Stimulated activated CD4-positive, alpha-beta T cell treated with anti-CD3 and anti-CD28 coated beads, Interleukin-2, amount 100 ng/mL, for 48 hours (primary cell): ENCODE measurements at regions not wholly inside any gene's neighbourhood (a gene's known extent, or its start where the extent isn't known, plus 50 kb on each side); places are given as distances from the start of the nearest gene placed in this dataset.
"Not testable (repeated sequence)": the region's sequence is repeated elsewhere in the genome, so short reads cannot be mapped to it uniquely, and the experiment has no call there.

Experiments
- DNase-seq, 2 donors: peaks; one replicate each; pipeline ENCODE4 v3.0.0-alpha.2; 2020

- no peak for DNase-seq
Observed at GRCh38 chr14:56422703-56423213, 156.8 kb upstream of the TMEM260 start.

GRCh38 chr14:56423544-56423943, 156.1 kb upstream of the TMEM260 start:
- no peak for DNase-seq

DNA sequence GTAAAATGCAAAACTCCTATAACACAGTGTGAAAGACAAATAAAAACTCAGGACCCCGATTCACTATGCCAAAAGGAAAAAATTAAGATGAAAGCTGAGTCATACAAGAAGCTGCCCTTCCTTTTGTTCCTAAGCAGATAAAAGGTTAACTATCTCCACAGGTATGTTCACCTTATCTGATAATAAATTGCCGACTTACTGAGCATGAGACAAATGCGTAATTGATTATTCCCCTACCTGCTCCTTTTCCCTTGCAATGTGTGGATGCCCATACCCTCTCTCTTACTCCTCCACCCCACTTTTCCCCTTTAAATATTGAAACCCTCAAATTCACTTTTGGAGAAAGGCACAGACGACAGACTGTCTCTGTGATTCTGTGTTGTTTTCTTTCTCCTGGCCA, 148.6 kb upstream of the TMEM260 start:
- no peak for DNase-seq

- DNase-seq = no peak
Observed at GRCh38 chr14:56449670-56450213, 129.9 kb upstream of the TMEM260 start.

DNA sequence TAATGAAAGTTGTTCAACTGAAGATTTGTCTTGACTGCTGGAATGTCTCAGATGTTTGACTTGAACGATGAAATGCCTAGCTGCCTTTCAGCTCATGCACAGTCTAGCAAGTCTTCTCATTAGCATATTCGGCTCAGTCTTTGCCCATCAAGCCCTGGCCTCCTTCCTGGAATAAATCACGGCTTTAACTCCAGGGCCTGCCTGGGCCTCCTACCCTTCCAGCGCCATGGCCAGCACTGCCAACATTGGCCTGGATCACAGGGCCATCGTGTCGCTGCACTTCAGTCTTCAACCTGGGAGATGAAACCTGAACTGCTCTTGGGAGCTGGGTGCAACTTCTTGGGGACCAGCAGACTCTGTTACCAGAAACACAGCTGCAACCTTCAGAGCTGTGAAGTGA, 126.7 kb upstream of the TMEM260 start:
- DNase-seq = no peak

DNA sequence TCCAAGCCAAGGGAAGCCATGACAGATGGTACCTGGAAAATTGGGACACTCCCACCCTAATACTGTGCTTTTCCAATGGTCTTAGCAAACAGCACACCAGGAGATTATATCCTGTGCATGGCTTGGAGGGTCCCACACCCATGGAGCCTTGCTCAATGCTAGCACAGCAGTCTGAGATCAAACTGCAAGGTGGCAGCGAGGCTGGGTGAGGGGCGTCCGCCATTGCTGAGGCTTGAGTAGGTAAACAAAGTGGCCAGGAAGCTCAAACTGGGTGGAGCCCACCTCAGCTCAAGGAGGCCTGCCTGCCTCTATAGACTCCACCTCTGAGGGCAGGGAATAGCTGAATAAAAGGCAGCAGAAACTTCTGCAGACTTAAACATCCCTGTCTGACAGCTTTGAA, 124.9 kb upstream of the TMEM260 start:
- not testable (repeated sequence) for DNase-seq

GRCh38 chr14:56460469-56460868, 119.1 kb upstream of the TMEM260 start:
- no peak for DNase-seq

- no peak for DNase-seq
Observed at GRCh38 chr14:56461276-56462275, 118.0 kb upstream of the TMEM260 start.

DNA sequence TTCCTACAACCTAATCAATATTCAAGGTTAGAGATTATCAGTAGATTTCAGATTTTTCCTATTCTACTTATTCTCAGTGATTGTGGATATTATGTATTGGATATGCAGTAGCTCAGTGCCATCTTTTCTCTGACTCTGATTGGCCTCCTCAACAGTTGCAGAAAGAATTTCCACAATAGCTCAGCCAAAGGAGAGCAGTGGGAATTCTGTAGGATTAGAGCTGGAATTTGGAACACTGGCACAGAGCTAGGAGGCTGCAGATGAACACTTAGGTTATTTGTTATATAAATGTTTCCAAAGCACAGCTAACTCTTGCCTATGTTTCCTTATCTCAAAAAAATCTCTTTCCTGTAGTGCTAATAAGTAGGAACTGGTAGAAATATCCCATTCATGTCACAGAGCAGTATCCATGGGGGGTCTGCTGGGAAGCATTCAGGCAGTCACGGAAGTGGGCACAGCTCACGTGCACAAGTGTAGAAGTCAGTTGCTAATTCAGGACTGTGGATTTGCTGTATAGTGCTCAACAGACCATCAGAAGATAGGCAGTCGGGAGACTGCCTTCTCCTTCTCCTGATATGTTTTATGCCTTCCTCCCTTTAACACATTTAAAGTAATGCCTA, 116.2 kb upstream of the TMEM260 start:
- DNase-seq = no peak

DNA sequence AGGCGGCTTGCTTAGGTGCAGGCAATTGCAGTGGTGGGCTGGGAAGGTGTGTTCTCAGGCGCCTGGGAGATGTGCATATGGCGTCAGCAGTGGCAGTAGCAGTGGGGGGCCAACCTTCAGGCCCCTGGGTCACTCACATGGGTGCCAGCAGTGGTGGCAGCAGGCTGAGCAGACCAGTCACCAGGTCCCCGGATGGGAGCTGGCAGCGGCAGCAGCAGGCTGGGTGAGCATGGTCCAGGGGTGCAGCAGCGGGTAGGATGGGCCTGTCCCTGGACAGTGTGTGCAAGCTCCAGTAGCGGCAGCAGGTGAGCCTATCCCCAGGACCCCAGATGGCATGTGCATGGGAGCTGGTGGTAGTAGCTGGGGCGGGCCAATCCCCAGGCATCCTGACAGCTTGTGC, 108.5 kb upstream of the TMEM260 start:
- DNase-seq = no peak

DNA sequence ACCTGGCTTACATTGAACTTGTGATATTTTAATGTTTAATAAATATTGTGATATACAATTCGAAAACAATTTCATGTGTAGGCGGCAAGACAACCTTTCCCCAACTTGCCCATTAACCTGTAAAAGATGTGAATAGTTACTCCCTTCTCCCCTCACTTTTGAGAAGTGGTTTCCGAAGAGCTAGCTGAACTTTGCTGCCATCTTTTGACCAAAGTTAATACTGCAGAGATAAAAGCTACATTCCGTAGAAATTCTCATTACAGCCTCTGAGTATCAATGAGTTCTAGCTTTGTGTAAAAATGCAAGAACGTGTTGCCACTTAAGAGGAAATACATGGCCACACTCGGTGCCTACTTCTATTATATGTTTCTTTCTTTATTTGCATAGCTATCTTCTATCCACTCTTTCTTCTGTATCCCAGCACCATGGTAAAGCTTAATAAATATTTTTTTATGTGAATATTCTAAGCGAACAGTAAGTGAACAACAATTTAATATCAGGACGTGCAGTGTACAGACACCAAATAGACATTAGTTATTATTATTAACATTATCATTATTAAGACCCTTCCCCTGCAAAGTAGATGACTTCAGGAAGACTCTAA, 105.1 kb upstream of the TMEM260 start:
- peak in 1 of 2 donors; percentile 9 for DNase-seq

DNA sequence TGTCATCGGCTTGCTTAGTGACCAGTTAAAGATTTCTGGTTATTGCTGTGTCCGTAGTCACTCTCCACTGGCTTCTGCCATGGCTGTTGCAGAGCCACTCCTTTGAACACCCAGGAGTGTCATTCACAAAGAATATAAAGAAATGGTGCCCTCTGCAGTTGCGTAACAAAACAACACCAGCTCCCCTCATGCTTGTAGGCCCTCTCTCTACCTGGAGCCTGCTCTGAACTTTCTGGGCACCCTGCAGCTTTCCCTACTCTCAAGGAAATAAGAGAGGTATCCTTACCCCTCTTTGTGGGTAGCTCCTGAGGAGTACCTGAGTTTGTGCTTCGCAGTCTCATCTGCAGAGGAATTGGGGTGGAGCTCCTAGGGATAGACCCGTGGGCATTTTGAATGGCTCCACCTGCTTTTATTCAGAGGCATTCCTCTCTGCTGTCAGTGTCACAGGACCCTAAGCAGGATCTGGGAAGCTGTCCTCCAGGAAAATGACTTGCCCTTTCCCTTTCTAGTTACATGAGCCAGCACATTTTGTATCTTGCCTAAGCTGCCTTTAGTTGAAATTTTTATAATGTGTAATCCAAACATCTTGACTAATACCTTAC, 97.2 kb upstream of the TMEM260 start:
- DNase-seq = no peak

GRCh38 chr14:56487090-56487667, 92.4 kb upstream of the TMEM260 start:
- no peak for DNase-seq

DNA sequence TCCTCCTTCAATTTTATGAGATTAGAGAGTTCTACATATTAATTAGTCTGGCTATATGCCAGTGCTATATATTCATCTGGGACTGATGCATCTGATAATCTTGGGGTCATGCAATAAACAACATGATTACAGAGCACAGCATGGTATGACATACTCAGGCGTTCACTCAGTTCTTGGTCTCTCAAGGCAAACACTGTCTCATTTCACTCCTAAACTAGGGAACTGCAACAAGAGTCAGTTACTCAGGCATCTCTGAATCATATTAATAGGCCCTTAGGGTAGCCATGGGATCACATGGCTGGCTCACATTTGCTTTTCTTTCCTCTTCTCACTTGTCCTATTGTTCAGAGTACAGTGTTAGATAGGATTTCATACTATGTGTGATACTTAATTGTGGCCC, 91.8 kb upstream of the TMEM260 start:
- DNase-seq = no peak

DNA sequence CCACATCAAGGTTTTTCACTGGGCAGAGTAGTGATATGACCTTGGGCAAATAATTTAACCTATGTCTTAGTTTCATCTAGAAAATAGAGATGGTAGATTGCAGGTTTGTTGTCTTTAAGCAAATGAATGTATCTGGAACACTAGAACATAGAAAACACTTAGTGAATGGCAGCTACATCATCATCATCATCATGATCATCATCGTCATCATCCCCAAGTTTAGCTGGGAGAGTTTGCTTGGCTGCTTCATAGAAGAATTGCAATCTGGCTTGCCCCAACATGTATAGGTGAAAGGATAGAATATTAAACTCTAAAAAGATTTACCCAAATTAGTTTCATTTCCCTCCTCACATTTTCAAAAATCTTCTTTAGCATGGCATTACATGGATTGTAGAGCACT, 91.3 kb upstream of the TMEM260 start:
- DNase-seq = no peak

DNA sequence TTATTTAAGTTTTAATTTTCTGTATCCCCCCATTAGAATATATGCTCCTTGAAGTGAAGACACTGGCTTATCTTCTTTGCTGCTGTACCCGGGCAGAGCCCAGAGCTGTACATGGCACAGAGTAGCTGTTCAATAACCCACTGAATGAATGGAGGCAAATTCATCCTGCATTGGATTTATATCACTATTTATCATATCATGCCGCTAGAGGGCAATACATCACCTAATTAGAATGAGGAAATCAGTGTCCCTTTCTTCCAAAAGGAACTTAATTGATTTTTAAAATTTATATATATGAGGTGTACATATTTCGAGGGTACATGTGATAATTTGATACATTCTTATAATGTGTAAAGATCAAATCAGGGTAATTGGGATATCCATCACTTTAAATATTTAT, 89.2 kb upstream of the TMEM260 start:
- no peak for DNase-seq

DNA sequence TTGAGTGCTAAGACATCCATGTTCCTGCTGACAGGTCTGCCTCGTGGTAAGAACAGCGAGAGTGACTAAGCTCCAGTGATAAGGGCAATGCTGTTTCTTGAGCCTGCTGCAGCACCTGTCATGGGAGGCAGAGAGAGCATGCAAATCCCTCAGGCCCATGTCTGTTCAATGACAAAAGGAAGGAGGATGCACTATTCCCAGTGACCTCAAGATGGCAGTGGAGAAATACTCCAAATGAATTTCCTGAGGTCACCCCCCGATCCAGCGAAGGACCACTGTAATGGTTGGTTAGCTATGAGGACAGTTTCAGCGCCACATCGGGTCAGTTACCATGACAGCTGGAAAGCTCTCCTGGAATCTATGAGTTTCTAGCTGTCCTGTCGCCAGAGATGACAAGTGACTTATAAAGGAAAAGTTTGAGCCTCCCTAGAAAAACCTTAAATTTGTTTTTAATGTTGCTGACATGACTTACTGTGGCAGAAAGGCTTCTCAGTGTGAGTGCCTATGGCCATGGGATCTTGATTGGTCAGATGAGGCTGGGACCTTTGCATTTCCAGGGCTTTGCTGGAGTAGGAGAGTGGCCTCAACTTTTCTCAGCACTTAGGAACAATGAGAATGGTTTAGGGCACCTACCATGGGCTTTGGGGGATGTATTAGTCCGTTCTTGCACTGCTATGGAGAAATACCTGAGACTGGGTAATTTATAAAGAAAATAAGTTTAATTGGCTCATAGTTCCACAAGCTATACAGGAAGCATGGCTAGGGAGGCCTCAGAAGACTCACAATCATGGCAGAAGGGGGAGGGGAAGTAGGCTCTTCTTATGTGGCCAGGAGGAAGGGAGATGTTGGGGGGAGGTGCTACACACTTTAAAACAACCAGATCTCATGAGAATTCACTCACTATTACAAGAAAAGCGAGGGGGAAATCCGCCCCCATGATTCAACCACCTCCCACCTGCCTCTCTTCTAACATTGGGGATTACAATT, 88.0 kb upstream of the TMEM260 start:
- peak in 1 of 2 donors; percentile 19 for DNase-seq

DNA sequence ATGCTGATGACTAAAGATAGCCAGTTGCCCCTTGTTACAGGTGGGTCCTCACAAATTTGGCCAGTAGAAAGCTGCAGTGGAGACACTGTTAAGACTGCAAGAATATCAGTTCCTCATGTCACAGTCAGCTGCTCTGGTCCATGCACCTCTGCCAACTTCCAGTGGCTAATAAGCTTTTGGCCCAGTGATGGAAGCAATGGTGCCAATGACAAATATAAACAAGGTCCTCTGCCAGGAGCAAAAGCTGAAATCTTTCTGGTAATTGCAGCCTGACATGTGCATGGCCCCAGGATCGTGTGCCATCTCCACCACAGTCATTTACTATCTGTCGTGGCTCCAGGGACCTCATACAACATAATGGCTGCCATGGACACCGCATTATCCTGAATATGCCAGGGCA, 85.4 kb upstream of the TMEM260 start:
- no peak for DNase-seq

DNA sequence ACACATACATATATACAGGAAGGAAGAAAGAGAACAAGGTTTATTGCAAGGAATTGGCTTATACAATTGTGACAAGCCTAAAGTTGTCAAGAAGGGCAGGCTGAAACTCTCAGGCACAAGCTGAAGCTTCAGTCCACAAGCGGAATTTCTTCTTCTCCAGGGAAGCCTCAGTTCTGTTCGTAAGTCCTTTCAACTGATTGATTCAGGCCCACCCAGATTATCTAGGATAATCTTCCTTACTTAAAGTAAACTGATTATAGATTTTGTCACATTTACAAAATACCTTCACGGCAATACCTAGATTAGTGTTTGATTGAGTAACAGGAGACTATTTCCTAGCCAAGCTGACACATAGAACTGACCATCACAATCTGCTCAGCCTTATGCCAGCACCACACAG, 81.5 kb upstream of the TMEM260 start:
- no peak for DNase-seq

DNA sequence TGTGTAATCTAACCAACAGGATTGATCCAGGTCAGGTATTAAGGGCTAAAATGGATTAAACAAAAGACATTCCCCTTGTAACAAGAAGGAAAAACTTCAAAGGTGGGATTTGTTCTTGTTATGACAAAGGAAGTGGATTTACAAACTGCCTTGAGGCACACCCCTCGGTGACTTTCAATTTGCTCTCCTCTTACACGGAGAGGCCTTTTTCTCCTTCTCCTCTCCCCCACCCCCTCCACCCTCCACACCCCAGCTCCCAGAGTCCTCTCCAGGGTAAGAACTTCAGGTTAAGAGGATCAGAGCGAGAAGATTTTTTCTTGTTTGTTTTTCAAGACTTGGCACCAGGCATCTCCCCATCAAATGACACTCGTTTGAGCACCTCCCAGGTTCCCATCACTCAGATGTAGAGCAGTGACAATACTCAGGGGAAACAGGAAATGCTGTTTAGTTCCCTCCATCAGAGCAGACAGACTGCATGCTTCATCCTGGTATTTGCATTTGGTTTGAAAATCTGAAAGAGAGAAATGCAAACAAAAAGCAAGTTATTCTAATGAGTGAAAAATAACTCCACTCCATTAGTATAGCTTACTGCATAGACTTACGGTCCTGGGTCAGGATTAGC, 77.6 kb upstream of the TMEM260 start:
- DNase-seq = no peak

GRCh38 chr14:56505361-56505760, 74.2 kb upstream of the TMEM260 start:
- no peak for DNase-seq
